Natural killer cell (primary cell): ENCODE measurements at regions not wholly inside any gene's neighbourhood (a gene's known extent, or its start where the extent isn't known, plus 50 kb on each side); places are given as distances from the start of the nearest gene placed in this dataset.
"Not testable (repeated sequence)": the region's sequence is repeated elsewhere in the genome, so short reads cannot be mapped to it uniquely, and the experiment has no call there.

Source experiments
- ATAC-seq, 3 donors: fragments of 150-1000 bp in 2 of 3; fragments of 200-7000 bp in 1 of 3; cut with Tn5 transposase; 1 replicate in 1 of 3; 2 replicates in 2 of 3; pipeline ENCODE4 v1.10.0; 2021; ENCODE audit warnings: mild to moderate bottlenecking in 2 of 3, moderate library complexity in 2 of 3
- DNase-seq, 2 donors: peaks; one replicate each; pipeline versions ENCODE4 v3.0.0 to v3.0.0-alpha.2; 2013 to 2021; ENCODE audit warnings: mixed read lengths in 1 of 2
- H3K27ac ChIP-seq: one replicate; pipeline ENCODE4 v1.5.1; 2013; ENCODE audit warnings: mild to moderate bottlenecking, low read length
- H3K27me3 ChIP-seq: one replicate; pipeline ENCODE4 v1.6.1; 2013; ENCODE audit warnings: low read length; ENCODE audit not compliant: control insufficient read depth, insufficient read depth
- H3K36me3 ChIP-seq: one replicate; pipeline ENCODE4 v1.6.1; 2013; ENCODE audit warnings: low read length; ENCODE audit not compliant: control insufficient read depth, insufficient read depth
- H3K4me1 ChIP-seq: one replicate; pipeline ENCODE4 v1.6.1; 2013; ENCODE audit warnings: low read length; ENCODE audit not compliant: control insufficient read depth, insufficient read depth
- H3K4me3 ChIP-seq: one replicate; pipeline ENCODE4 v1.5.1; 2013; ENCODE audit warnings: low read length
- H3K9me3 ChIP-seq: one replicate; pipeline ENCODE4 v1.6.1; 2013; ENCODE audit warnings: low read length; ENCODE audit not compliant: control insufficient read depth, insufficient read depth
- H3K27ac Mint-ChIP-seq, 2 donors: one replicate each; pipeline ENCODE4 v1.8.0; 2022; ENCODE audit warnings: mild to moderate bottlenecking in 2 of 2, mixed read lengths in 2 of 2, moderate library complexity in 1 of 2
- H3K27me3 Mint-ChIP-seq, 2 donors: one replicate each; pipeline ENCODE4 v1.8.0; 2022; ENCODE audit warnings: low read depth in 2 of 2, mixed read lengths in 2 of 2
- H3K36me3 Mint-ChIP-seq: one replicate; pipeline ENCODE4 v1.8.0; 2022; ENCODE audit warnings: mixed read lengths
- H3K4me1 Mint-ChIP-seq, 2 donors: one replicate each; pipeline ENCODE4 v1.8.0; 2022; ENCODE audit warnings: mixed read lengths in 2 of 2
- H3K4me3 Mint-ChIP-seq: one replicate; pipeline ENCODE4 v1.8.0; 2022; ENCODE audit warnings: mild to moderate bottlenecking, moderate library complexity, mixed read lengths
- H3K9me3 Mint-ChIP-seq, 2 donors: one replicate each; pipeline ENCODE4 v1.8.0; 2022; ENCODE audit warnings: mixed read lengths in 2 of 2
- WGBS: methylation state at CpG from one replicate; pipeline ENCODE4 v1.1.7; 2013; ENCODE audit warnings: missing lambda C conversion rate; ENCODE audit not compliant: insufficient coverage; 5-methylcytosine and 5-hydroxymethylcytosine counted together
- intact Hi-C: fragments of 100-400 bp; cut with micrococcal nuclease; formaldehyde crosslinking; loops from one replicate; pipeline ENCODE4 v1.14.2; 2022
- TF ChIP-seq, protein P1 (sequence below): fragments of 200-600 bp; IDR thresholded peaks from one replicate; pipeline ENCODE4 v1.8.0; 2022; ENCODE audit warnings: antibody characterized with exemption

DNA sequence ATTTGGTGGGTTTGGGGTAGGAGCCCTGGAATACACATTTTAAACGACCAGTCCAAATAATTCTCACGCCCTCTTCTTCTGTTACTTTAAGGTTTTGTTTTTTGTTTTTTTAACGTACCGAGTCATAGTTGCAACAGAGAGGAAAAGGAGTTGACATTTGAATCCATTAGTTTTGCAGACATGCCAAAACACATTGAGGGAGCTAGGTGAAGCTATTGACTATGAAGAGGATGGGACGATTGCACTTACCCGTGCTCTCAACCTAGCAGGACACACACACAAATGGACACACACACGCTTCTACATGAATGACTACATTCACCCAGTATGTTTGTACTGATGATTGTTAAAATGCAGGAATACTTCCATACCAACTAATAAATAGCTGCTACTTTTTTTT is 54.3 kb upstream of the CIT start:
- Mint-ChIP-seq H3K36me3 (no peaks in the 10 kb centered on the region), H3K27me3 (peaks cover 0 to 2% of the 10 kb centered on the region in 2 donors), H3K27ac (no peak overlapping the region), H3K4me3 (no peak overlapping the region), H3K4me1 (no peaks in the 10 kb centered on the region), H3K9me3 (no peaks in the 10 kb centered on the region)
- no peak for ATAC-seq
- Histone ChIP-seq H3K27ac (no peak overlapping the region), H3K9me3 (no peaks in the 10 kb centered on the region), H3K4me1 (no peaks in the 10 kb centered on the region), H3K4me3 (no peak overlapping the region), H3K27me3 (no peaks in the 10 kb centered on the region), H3K36me3 (no peaks in the 10 kb centered on the region)
- intact Hi-C loops = no loop called here
- no peak for DNase-seq
- 60% methylated on average over 4 of the region's 7 CpGs for WGBS
- TF ChIP-seq, protein P1, sequence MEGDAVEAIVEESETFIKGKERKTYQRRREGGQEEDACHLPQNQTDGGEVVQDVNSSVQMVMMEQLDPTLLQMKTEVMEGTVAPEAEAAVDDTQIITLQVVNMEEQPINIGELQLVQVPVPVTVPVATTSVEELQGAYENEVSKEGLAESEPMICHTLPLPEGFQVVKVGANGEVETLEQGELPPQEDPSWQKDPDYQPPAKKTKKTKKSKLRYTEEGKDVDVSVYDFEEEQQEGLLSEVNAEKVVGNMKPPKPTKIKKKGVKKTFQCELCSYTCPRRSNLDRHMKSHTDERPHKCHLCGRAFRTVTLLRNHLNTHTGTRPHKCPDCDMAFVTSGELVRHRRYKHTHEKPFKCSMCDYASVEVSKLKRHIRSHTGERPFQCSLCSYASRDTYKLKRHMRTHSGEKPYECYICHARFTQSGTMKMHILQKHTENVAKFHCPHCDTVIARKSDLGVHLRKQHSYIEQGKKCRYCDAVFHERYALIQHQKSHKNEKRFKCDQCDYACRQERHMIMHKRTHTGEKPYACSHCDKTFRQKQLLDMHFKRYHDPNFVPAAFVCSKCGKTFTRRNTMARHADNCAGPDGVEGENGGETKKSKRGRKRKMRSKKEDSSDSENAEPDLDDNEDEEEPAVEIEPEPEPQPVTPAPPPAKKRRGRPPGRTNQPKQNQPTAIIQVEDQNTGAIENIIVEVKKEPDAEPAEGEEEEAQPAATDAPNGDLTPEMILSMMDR = no peak

DNA sequence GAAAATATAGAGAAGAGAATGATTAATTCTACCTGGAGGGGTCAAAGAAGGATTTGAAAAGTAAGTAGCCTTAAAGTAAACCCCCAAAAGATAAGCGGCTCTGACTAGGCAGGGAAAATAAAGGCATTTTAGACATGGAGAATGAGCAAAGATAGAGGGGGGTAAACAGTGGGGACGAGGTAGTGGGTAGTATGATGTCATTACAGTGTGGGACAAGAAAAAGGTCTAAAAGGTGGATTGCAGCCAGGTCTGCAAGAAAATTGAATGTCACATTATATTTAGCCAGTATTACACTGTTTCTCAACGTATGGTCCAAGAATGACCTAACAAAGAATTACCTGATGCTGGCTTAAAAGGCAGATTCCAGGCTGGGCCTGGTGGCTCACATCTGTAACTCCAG is 55.8 kb upstream of the CIT start:
- TF ChIP-seq, protein P1 = no peak
- H3K27me3 Mint-ChIP-seq = peaks cover 2 to 7% of the 10 kb centered on the region in 2 donors
- intact Hi-C loops = no loop called here
- WGBS = 75% methylated on average over 3 of the region's 3 CpGs
- no peaks in the 10 kb centered on the region for H3K36me3 Mint-ChIP-seq
- H3K4me1 Mint-ChIP-seq = no peaks in the 10 kb centered on the region
- Histone ChIP-seq H3K27ac (no peak overlapping the region), H3K4me3 (no peak overlapping the region), H3K4me1 (no peaks in the 10 kb centered on the region), H3K9me3 (no peaks in the 10 kb centered on the region), H3K36me3 (no peaks in the 10 kb centered on the region), H3K27me3 (no peaks in the 10 kb centered on the region)
- H3K27ac Mint-ChIP-seq = no peak overlapping the region
- no peaks in the 10 kb centered on the region for H3K9me3 Mint-ChIP-seq
- no peak for ATAC-seq
- H3K4me3 Mint-ChIP-seq = no peak overlapping the region
- DNase-seq = no peak

DNA sequence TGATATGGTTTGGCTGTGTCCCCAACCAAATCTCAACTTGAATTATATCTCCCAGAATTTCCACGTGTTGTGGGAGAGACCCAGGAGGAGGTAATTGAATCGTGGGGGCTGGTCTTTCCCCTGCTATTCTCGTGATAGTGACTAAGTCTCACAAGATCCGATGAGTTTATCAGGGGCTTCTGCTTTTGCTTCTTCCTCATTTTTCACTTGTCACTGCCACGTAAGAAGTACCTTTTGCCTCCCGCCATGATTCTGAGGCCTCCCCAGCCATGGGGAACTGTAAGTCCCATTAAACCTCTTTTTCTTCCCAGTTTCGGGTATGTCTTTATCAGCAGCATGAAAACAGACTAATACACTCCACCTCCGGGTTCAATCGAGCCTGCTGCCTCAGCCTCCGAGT is 54.3 kb upstream of the BICDL1 start:
- intact Hi-C loops, DNase-seq, H3K4me1 Mint-ChIP-seq, H3K27ac Mint-ChIP-seq, H3K4me3 ChIP-seq, ATAC-seq, H3K9me3 ChIP-seq, H3K4me1 ChIP-seq, H3K9me3 Mint-ChIP-seq, H3K36me3 ChIP-seq, H3K4me3 Mint-ChIP-seq, H3K27ac ChIP-seq, H3K36me3 Mint-ChIP-seq, H3K27me3 Mint-ChIP-seq, H3K27me3 ChIP-seq: not testable (repeated sequence)
- 65% methylated on average over 9 of the region's 10 CpGs for WGBS

DNA sequence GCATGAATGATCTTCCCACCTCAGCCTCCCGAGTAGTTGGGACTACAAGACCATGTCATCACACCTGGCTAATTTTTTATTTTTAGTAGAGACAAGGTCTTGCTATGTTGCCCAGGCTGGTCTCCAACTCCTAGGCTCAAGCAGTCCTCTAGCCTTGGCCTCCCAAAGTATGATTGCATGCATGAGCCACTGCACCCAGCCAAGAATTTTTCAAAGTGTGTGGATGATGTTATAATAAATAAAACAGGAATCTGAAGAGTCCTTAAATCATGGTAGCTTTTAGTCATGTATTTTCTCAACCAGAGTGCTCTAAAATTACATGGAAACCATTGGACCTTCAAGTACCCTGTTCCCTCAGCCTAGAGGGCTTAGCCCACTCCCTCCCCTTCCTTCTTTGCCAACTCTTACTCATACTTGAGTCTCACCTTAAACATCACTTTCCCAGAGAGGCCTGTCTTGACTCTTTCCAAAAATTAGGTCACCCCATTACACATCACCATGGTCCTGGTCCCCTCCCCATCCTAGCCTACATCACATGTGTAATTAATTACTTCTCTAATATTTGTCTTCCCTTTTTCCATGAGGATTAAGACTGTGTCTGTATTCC is 52.2 kb upstream of the BICDL1 start:
- no peaks in the 10 kb centered on the region for H3K9me3 Mint-ChIP-seq
- ATAC-seq (no peak), DNase-seq (no peak)
- no peaks in the 10 kb centered on the region for H3K4me1 ChIP-seq
- H3K9me3 ChIP-seq = no peaks in the 10 kb centered on the region
- TF ChIP-seq, protein P1 = no peak
- no peaks in the 10 kb centered on the region for H3K27me3 ChIP-seq
- H3K27ac Mint-ChIP-seq = no peak overlapping the region
- H3K36me3 Mint-ChIP-seq = no peaks in the 10 kb centered on the region
- H3K27ac ChIP-seq = no peak overlapping the region
- H3K36me3 ChIP-seq = no peaks in the 10 kb centered on the region
- H3K27me3 Mint-ChIP-seq = peaks cover 3 to 7% of the 10 kb centered on the region in 2 donors
- WGBS = 80% methylated on average over 1 of the region's 1 CpG
- H3K4me1 Mint-ChIP-seq = no peaks in the 10 kb centered on the region
- no peak overlapping the region for H3K4me3 ChIP-seq
- intact Hi-C loops = no loop called here
- H3K4me3 Mint-ChIP-seq = no peak overlapping the region
